Right kidney (tissue), 1 donor: ENCODE measurements at regions not wholly inside any gene's neighbourhood (a gene's known extent, or its start where the extent isn't known, plus 50 kb on each side); places are given as distances from the start of the nearest gene placed in this dataset.

ENCODE experiments used
- DNase-seq: peaks from one replicate; pipeline ENCODE4 v3.0.0-alpha.2; 2016

DNA sequence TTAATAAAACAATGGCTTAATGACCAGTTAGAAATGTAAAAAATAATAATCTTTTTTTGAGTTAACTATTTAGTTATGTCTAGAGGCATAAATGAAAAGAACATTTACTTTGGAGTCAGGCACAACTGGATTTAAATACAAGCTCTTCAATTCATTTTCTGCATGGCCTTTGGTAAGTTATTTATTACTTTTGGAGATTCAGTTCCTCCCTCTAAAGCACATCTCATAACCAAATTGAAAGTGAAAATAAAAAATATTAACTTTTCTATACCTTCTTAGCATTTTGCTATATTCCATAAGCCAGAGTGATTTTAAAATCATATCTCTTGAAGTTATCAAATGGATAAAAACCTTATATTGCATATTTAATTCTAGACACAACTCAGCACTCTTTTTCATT, 434.9 kb upstream of the SMARCA2 start:
- no peak for DNase-seq

DNA sequence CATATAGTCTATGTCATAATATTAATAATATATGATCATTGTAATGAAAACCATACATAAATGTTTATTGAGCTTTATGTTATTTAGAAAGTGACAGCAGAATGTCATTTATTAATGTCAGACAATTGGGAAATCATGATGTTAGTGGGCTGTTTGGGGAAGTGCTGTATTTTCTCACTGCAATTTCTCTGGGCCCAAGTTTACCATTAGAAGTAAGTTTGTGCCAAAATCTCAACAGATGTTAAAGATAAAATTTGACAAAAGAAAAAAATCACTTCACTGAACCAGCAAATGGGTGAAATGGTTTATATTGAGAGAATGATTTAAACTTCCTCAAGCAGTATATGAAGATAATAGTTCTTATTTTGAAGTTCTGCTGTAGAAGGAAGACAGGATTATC, 433.2 kb upstream of the SMARCA2 start:
- no peak for DNase-seq

DNA sequence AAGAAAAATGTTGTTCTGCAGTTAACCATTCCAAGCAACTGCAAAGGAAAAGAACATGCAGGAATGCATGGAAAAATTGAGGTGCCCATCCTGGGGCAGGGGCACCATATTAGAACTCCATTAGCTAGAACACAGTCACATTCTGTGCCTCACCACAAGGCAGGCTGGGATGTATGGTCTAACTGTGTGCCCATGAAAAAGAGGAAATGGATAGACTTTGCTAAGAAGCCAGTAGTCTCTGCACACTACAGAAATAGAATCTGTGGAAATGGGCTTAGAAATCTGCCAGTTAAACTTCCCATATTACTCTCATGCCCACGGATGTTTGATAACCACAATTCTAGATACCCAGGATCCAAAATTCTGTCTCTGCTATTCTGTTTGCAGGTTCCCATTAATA, 423.8 kb upstream of the SMARCA2 start:
- no peak for DNase-seq

DNA sequence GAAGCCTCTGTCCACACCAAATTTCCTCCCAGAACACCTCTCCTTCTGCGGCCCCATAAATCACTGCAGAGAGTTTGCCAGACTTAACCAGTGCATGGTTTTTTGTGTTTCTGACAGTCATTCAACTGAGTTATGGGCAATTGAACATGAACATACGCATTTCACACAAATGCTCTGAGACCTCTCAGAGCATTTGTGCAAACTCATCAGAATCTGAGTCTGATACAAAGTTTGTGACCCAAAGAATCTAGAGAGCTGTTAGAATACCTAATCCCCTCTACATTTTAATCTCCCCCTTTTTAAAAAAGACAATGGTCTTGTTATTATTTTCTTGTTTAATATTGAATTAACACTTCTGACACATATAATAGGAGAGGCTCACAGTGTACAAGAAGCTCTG, 416.9 kb upstream of the SMARCA2 start:
- DNase-seq, result no peak

DNA sequence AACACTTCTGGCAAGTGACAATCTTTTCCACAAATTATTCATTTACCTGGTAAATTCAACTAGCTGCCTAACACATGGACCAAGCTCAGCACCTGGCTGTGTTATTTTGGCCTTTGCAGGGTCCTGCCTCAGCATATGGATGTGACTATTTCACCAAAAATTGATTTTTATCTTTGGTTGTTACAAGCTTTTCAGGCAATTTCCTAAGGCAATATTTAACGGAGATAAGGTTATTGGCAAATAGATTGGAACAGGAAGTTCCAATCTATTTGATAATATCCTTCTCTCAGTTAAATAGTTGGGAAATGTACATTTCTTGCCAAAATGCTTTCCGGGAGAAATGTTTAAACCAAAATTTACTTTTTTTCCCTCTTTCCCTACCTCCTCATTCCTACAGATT, 415.2 kb upstream of the SMARCA2 start:
- no peak for DNase-seq

DNA sequence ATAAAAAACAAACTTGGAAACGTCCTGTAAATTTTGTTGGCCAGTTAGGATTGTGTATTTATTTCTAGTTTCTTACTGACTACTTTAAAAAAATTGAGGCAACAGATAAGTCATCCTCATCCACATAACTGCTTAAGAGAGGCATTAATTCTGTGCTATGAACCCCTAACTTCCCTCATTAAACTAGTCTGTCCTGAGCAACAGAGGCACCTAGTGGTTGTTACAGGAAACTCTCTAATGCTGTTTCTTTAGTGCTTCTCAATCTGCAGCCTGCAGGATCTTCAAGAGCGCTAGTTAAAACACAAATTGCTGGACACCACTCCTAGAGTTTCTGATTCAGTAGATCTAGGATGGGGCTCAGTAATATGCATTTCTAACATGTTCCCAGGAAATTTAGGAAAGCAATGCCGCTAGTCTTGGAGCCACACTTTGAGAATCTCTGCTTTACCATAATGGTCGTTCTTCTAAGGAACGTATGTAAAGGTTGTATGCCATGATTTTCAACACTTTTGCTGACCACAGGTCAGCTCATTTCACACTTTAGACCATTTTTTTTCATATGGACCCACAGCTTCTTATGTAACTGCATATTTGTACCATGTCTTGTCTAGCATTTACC, 410.1 kb upstream of the SMARCA2 start:
- DNase-seq, result no peak

DNA sequence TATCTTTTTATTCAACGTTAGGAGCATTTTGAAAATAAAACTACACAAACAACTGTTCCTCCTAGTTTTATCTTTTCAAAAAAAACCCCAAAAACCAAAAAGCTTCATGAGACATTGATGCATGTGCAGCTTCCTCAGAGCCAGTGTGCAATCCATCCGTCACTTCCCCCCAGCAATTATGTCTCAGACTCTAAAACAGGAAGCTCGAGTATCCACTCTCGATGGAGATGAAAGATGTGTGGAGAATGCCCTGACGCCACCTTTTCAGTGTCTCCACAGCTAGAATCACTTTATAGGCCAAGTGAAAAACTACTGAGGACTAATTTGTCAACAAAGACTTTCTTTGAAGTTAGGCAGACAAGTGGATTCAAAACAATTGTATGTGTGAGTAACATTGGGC, 408.9 kb upstream of the SMARCA2 start:
- no peak for DNase-seq

DNA sequence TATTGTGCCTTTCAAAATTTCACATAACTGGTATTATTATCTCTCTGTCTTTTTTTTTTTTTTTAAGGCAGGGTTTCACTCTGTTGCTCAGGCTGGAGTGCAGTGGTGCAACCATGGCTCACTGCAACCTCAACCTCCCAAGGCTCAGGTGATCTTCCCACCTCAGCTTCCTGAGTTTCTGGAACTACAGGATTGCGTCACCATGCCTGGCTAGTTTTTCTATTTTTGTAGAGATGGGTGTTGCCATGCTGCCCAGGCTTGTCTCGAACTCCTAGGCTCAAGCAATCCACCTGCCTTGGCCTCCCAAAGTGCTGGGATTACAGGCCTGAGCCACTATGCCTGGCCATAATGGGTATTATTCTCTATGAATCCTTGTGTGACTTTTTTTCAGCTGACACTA, 402.3 kb upstream of the SMARCA2 start:
- DNase-seq, result no peak

DNA sequence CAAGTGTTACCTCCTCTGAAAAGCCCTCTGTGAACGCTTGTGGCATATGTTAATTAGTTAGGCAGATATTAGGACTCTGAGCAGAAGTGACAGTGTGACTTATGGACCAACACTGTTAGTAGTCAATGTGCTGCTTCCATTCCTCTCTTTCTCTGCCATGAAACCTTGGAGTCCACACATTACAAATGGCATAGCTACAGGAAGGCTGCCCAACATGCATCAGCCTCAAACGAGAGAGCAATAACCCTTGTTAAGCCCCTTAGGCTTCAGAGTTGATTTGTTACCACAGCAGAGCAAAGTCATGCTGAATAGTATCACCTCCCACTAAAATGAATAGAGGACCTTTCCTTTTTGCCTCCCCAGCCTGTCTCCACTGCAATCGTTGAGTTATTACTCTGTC, 397.7 kb upstream of the SMARCA2 start:
- DNase-seq, result no peak

DNA sequence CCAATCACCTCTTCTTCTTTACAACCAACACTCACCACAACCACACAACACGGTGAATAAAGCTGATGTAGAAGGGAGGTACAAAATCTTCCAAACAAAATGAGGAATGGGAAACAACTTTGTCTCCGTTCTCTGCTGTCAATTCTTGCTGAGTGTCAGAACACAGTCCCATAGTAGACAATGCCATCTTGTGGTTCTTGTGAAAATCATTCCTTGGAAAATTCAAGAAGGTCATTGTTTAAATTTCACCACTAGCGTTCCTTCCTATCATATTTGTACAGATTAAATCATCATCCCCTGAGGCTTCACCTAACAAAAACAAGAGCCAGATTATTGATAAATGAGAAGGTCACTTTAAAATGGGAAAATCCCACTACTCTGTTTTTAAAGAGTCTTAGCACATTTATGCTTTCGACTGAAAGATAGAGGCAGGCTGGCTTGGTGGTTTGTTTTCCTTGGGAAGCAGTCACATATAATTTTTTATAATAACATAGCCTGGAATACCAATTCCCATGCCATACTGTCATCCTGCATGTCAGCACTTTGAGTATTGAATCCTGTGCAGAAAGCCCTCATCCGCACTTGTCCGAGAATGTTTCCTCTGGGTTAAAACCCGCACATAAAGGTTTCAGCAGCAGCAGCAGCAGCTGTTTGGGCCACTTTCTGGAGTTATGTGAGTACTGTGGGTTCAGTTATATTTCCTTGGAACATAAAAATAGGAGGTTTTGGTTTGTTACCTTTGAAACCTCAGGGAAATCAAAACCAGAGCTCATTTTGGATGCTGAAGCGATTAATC, 395.0 kb upstream of the SMARCA2 start:
- DNase-seq, result no peak

DNA sequence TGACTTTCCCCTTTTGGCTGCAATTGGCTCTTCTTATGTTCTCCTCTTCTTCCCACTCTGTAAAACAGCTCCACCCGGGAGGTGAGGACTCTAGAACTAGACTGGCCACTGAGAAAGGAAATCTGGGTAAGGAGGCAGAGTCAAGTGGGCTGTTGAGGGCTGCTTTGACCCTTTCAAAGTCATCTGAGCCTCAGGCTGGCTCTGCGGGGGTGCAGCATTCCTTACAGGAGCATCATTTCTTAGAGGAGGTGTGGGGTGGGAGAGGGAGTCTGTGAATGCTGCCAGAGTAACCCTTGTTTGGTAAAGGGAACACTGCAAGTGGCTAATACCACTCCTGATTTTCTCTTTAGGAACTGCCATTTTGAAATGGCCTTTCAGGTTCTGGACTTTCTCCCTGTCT, 377.7 kb upstream of the SMARCA2 start:
- no peak for DNase-seq

DNA sequence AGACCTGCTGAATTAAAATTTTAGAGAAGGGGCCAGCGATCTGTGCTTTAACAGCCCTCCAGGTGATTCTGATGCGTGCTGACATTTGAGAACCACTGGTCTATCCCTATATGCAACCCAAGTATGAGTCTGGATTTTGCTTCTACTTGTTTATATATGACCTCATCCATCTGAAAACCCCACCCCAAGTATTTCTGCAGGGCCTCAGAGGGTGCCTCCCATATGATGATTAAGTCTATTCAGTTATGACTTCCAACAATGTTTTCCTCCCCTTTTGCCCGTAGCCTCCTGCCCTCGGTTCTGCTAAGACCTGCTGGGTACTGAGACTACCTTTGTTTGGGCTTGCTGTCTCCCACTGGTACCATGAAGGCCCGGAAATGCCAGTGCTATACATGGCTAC, 376.0 kb upstream of the SMARCA2 start:
- no peak for DNase-seq

DNA sequence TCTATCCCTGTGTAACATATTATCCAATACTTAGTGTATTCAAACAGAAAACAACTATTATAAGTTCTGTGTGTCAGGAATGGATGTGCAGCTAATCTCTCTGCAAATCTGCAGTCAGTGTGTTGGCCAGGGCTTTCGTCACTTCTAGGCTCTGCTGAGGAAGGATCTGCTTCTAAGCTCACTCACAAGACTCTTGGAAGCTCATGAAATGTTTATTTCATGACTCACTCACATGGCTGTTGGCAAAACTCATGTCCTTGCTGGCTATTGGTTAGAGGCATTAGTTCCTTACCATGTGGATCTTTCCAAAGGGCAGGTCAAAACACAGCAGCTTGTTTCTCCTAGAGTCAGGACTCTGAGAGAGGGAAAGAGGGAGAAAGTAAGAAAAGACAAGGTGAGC, 367.4 kb upstream of the SMARCA2 start:
- DNase-seq, result no peak

DNA sequence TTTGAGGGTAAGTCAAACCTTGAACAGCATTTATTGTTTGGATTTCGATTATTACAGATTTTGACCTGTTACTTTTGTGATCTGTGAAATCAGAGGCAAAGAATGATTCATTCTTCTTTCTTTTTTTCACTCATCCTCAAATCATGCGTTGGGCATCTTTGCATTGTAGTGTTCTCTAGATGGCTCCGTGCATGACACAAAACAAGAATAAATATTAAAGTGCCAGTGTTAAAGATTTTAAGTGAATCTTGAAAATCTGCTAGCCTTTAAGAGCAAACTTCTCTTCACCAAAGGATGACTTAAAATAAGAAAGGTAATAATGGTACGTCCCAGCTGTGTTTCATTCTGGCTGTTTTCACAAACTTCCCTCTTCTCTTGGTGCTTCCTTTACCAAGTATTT, 361.9 kb upstream of the SMARCA2 start:
- DNase-seq, result no peak

DNA sequence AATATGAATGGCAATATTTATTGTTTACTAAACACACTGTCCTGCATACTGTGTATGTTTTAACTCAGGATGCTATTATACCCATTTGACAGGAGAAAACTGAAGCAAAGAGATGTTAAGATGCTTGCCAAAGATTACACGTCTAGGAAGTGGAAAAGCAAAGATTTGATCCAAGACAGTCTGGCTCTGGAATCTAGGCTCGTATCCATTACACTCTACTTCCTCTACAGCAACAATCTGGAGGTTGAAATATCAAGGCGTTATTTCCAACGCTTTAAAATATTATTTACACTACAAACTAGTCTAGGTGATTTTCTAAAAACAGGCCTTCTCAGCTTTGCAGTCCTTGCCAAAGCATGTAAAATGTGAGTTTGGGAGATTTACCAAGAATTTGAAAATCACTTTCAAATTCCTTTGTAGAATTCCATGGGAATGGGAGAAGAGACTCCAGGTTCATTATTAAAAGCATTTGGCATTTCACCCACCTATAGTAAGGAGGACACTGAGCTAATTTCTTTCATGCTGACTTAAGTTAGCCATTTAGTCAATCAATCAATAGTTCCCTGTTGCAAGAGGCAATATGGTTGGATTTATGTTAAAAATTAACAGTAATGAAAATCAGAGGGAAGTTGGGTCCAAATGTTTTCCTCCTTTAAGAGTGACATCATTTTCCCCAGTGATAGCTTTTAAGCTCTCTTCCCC, 356.3 kb upstream of the SMARCA2 start:
- no peak for DNase-seq

DNA sequence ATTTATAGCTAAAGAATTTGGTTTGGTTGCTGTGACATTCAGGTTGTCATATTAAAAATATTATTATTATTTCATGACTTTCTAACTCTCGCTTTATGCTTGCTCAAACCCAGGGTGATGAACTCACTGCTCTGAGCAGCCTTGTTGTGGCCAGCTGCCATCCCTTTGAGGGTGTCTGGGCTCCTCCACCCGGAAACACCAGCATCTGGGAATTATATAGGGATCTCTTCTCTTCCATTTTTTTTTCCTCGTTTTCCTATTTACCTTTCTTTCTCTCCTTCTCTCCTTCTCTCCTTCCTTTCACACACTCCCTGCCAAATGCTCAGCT, 355.8 kb upstream of the SMARCA2 start:
- no peak for DNase-seq

DNA sequence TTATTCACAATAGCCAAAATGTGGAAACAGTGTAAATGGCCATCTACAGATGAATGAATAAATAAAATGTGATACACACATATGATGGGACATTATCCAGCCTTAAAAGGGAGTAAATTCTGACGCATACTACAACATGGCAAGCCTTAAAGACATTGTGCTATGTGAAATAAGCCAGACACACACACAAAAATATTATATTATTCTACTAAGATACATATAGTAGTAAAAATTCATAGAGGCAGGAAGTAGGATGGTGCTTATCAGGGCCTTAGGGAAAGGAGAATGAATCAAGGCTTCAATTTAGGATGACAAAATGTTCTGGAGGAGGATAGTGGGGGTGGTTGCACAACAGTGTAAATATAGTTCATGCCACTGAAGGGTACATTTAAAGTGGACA, 346.7 kb upstream of the SMARCA2 start:
- DNase-seq, result no peak

DNA sequence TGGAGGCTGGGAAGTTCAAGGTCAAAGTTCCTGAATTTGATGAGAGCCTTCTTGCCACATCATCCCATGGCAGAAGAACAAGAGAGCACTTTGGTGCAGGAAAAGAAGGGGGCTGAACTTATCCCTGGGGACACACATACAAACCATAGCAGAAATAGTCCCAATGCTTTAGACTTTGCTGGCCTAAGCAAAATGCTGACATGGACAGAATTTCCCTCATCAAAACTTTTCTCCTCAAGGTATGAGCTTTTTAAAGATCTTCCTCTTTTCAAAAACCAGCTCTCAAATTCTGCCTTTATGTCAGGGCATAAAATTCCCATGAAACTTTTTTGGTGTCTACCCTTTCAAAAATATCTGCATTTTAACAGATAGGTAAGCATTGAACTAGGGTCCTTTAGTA, 341.8 kb upstream of the SMARCA2 start:
- DNase-seq, result no peak

DNA sequence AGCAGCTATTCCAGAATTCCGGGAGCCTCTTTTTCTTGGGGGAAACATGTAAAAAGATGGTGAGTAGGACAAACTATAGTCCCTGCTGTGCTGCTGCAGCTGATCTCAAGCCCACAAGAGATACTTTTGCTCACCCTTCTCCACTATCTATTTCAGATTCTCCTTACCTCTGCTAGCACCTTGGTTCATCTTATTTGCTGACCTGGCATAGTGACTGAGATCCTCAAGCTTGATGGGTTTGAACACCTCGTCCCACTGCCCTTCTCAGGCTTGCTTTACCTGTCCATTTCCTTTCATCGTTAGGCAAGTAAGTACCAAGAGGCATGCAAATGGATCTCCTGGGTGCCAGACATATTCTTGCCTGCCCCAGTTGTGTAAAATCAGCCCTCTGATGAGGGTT, 338.4 kb upstream of the SMARCA2 start:
- no peak for DNase-seq

DNA sequence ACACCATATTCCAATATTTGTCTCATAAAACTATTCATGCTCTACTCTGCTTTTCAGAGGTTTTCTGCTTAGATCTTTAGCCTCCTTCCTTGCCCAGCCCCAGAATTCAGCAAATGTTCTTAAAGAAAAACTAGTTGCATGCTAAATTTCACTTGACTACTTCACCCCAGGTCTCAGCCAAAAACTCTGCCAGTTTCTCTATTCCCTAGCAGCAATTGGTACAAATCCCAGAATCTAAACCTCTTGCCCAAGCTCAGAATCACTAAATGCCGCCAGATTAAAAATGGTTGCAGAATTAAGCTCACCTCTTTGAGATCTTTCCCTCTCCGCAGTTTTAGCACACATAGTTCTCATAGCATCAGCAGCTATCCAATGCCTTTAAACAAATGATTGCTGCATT, 331.2 kb upstream of the SMARCA2 start:
- DNase-seq, result no peak

DNA sequence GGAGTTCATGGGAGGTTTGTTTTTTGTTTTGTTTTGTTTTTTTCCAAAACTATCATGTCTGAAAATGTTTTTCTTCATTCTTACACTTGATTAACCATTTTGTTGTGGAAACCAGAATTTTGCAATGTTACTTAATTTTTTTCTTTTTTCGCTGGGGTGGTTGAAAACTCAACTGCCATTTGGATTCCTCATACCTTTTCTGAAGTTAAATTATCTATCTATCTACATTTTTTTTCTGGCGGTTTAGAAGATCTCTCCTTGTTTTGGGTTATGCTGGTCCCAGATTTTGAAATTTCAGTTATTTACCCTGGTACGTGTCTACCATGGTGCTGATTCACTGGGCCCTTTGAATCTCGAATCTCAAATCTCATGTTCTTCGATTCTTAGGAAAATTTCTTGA, 316.2 kb upstream of the SMARCA2 start:
- DNase-seq, result no peak

DNA sequence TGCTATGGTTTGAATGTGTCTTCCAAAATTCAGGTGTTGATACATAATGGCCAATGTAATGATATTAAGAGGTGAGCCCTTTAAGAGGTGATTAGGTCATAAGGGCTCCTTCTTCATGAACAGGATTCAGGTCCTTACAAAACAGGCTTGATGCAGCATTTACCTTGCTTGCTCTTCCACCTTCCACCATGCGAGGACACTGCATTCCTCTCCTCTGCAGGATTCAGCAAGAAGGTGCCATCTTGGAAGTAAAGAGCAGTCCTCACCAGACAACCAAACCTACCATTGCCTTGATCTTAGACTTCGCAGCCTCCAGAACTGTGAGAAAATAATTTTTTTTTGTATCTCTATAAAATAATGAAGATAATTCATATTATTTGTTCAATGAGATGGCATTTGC, 314.0 kb upstream of the SMARCA2 start:
- DNase-seq, result no peak

DNA sequence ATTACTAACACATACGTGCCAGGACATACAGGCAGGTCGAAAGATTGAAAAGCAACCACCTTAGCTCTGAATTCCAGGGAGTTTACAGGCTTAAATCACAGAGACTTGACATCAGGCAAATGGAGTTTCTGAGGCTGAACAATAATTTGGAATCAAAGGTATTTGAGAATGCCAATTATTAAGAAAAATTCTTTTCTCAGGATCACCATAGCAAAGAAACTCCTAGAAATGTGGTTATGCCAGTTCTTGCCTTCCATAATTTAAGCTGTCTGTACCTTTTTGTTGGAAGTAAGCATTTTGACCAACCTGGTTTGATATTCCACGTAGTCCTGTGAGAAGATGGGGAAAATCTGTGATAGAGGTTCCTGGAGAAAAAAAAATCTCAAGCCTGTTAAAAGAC, 312.4 kb upstream of the SMARCA2 start:
- DNase-seq, result no peak

DNA sequence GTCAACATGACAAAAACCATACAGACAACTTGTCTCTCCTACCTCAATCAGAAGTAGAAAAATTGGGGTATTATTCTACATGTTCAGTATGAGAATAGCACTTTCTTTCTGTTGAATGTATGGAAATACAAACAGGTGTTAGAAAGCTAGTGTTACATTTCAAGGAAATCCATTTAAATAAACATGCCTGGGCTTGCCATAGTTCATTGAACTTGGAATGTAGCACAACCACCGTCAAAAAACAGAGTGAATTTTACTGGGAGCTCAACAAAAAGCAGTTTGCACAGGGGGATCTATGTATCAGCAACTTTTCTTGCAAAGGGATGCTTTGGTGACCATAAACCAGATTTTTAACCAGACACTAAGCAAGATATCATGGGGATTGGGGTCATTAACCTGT, 307.9 kb upstream of the SMARCA2 start:
- no peak for DNase-seq
